Hepatocyte (in vitro differentiated cells): ENCODE measurements at regions not wholly inside any gene's neighbourhood (a gene's known extent, or its start where the extent isn't known, plus 50 kb on each side); places are given as distances from the start of the nearest gene placed in this dataset.

Experiments used
- DNase-seq: peaks from one replicate; pipeline ENCODE4 v3.0.0-alpha.2; 2016; ENCODE audit warnings: low spot score
- H2AFZ ChIP-seq: fragments of 200-600 bp; sonication (generic); 2 replicates; pipeline ENCODE4 v1.6.0; 2016; ENCODE audit warnings: antibody characterized with exemption, mild to moderate bottlenecking
- H3K27ac ChIP-seq: fragments of 200-600 bp; sonication (generic); 2 replicates; pipeline ENCODE4 v1.5.1; 2016; ENCODE audit warnings: mild to moderate bottlenecking
- H3K27me3 ChIP-seq: fragments of 200-600 bp; sonication (generic); 2 replicates; pipeline ENCODE4 v1.6.1; 2016
- H3K36me3 ChIP-seq: fragments of 200-600 bp; sonication (generic); replicated peaks from 2 replicates; pipeline ENCODE4 v1.5.1; 2016; ENCODE audit warnings: low read depth; ENCODE audit not compliant: insufficient read depth
- H3K4me1 ChIP-seq: fragments of 200-600 bp; sonication (generic); 2 replicates; pipeline ENCODE4 v1.5.1; 2016; ENCODE audit warnings: mild to moderate bottlenecking, moderate library complexity; ENCODE audit not compliant: insufficient read depth
- H3K4me2 ChIP-seq: fragments of 200-600 bp; sonication (generic); 2 replicates; pipeline ENCODE4 v1.6.0; 2016
- H3K4me3 ChIP-seq: fragments of 200-600 bp; sonication (generic); 2 replicates; pipeline ENCODE4 v1.5.1; 2016; ENCODE audit warnings: mild to moderate bottlenecking
- H3K79me2 ChIP-seq: fragments of 200-600 bp; sonication (generic); 2 replicates; pipeline ENCODE4 v1.6.0; 2017; ENCODE audit warnings: mild to moderate bottlenecking
- H3K9me2 ChIP-seq: fragments of 200-600 bp; sonication (generic); replicated peaks from 2 replicates; pipeline ENCODE4 v1.6.0; 2017; ENCODE audit warnings: mild to moderate bottlenecking; ENCODE audit not compliant: insufficient read depth
- H3K9me3 ChIP-seq: fragments of 200-600 bp; sonication (generic); 2 replicates; pipeline ENCODE4 v1.5.1; 2016; ENCODE audit warnings: low read depth, mild to moderate bottlenecking
- H4K20me1 ChIP-seq: fragments of 200-600 bp; sonication (generic); 2 replicates; pipeline ENCODE4 v1.6.0; 2016; ENCODE audit warnings: mild to moderate bottlenecking; ENCODE audit not compliant: insufficient read depth, poor library complexity, severe bottlenecking
- CTCF ChIP-seq: fragments of 200-600 bp; sonication (generic); IDR thresholded peaks from 2 replicates; pipeline ENCODE4 v1.5.1; 2016; ENCODE audit warnings: antibody characterized with exemption, mild to moderate bottlenecking; ENCODE audit not compliant: poor library complexity
- EZH2 ChIP-seq: fragments of 200-600 bp; sonication (generic); IDR thresholded peaks from 2 replicates; pipeline ENCODE4 v1.6.1; 2016; ENCODE audit warnings: antibody characterized with exemption, mild to moderate bottlenecking, borderline replicate concordance
- EZH2phosphoT487 ChIP-seq: fragments of 200-600 bp; sonication (generic); IDR thresholded peaks from one replicate; pipeline ENCODE4 v1.6.1; 2018; ENCODE audit warnings: antibody characterized with exemption, mild to moderate bottlenecking, low read depth, moderate library complexity; ENCODE audit not compliant: unreplicated experiment, severe bottlenecking
- WGBS: methylation state at CpG from one replicate; pipeline ENCODE4 v1.1.6; 2016; ENCODE audit warnings: low lambda C conversion rate; ENCODE audit errors: missing lambda C conversion rate; 5-methylcytosine and 5-hydroxymethylcytosine counted together

DNA sequence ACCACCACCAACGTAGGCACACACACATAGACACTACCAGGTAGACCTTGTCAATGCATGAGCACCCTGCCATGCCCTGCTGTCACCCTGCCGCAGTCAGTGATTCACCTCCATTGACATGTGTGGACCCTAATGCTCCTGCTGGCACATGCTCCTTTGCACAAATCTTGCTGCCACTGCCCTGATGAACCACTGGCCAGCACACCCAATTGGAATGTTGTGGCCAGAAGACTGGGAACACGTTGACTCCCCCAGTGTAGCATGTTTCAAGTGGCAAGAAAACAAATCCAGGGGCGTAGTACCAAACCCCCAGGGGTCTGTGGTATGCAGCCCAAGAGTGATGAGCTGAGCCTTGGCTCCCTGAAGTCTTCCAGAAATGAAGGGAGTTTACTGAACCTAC lies 486.4 kb upstream of the KIF2B start:
- Histone ChIP-seq H3K9me3 (no peaks in the 10 kb centered on the region), H3K4me2 (no peak overlapping the region), H3K36me3 (no peaks in the 10 kb centered on the region), H3K79me2 (no peaks in the 10 kb centered on the region), H3K4me3 (no peak overlapping the region), H4K20me1 (no peaks in the 10 kb centered on the region), H3K4me1 (no peaks in the 10 kb centered on the region), H3K27me3 (no peaks in the 10 kb centered on the region), H3K27ac (no peak overlapping the region), H3K9me2 (no peaks in the 10 kb centered on the region), H2AFZ (no peak overlapping the region)
- DNase-seq: no peak
- 76% methylated on average over 4 of the region's 4 CpGs for WGBS
- no peak for TF ChIP-seq EZH2
- TF ChIP-seq EZH2phosphoT487: no peak
- no peak for TF ChIP-seq CTCF

GRCh38 chr17:53335443-53335842 lies 487.3 kb upstream of the KIF2B start:
- TF ChIP-seq CTCF: no peak
- no peak for TF ChIP-seq EZH2
- TF ChIP-seq EZH2phosphoT487: no peak
- no peak overlapping the region for H3K27ac ChIP-seq
- no peaks in the 10 kb centered on the region for H3K9me3 ChIP-seq
- no peaks in the 10 kb centered on the region for H3K4me1 ChIP-seq
- H3K36me3 ChIP-seq: no peaks in the 10 kb centered on the region
- no peak overlapping the region for H2AFZ ChIP-seq
- H4K20me1 ChIP-seq: no peaks in the 10 kb centered on the region
- no peak overlapping the region for H3K4me2 ChIP-seq
- no peaks in the 10 kb centered on the region for H3K79me2 ChIP-seq
- 83% methylated on average over 1 of the region's 1 CpG for WGBS
- no peak for DNase-seq
- no peaks in the 10 kb centered on the region for H3K9me2 ChIP-seq
- H3K4me3 ChIP-seq: no peak overlapping the region
- no peaks in the 10 kb centered on the region for H3K27me3 ChIP-seq

DNA sequence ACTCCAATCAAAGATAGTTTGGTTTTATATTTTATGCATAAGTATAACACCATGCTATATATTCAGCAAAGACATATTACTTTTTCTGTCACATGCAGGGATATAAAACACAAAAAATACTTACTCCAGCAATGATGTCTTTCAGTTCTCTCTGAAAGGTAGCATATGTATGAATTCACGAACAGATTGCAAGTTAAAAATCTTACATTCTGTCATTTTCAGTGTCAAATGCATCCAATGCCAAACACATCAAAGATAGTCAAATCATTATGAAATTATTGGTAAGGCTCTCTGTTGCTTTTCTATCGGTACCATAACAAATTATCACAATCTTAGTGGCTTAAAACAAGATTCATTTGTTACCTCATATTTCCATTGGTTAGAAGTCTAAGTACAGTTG lies 492.0 kb upstream of the KIF2B start:
- H3K79me2 ChIP-seq: no peaks in the 10 kb centered on the region

More for the DNA sequence above, 492.0 kb upstream of the KIF2B start:
- TF ChIP-seq EZH2phosphoT487 (no peak), CTCF (no peak), EZH2 (no peak)
- Histone ChIP-seq H3K9me3 (no peaks in the 10 kb centered on the region), H4K20me1 (no peaks in the 10 kb centered on the region), H3K4me1 (no peaks in the 10 kb centered on the region), H3K27me3 (no peaks in the 10 kb centered on the region), H3K4me3 (no peak overlapping the region), H2AFZ (no peak overlapping the region), H3K36me3 (no peaks in the 10 kb centered on the region), H3K9me2 (no peaks in the 10 kb centered on the region), H3K27ac (no peak overlapping the region), H3K4me2 (no peak overlapping the region)
- no peak for DNase-seq
- 93% methylated on average over 2 of the region's 2 CpGs for WGBS
